GM12878 (cell line): ENCODE measurements at regions not wholly inside any gene's neighbourhood (a gene's known extent, or its start where the extent isn't known, plus 50 kb on each side); places are given as distances from the start of the nearest gene placed in this dataset.
"Not testable (repeated sequence)": the region's sequence is repeated elsewhere in the genome, so short reads cannot be mapped to it uniquely, and the experiment has no call there.

Source experiments
- ATAC-seq: fragments of 200-7000 bp; cut with Tn5 transposase; 3 replicates; pipeline ENCODE4 v1.9.1; 2020; ENCODE audit warnings: mild to moderate bottlenecking, moderate library complexity
- BruUV-seq: library from RNA; stranded (reverse); fragments of 400-500 nt; replicated peaks from 2 replicates; lab custom pipeline; 2021; lab: Mats Ljungman, UMichigan
- CTCF ChIA-PET: fragments of 300-600 bp; sonication (Branson Sonifier 250); formaldehyde crosslinking; extraction: SDS; loops from one replicate; lab custom pipeline; 2021; ENCODE audit warnings: inconsistent platforms; lab: Yijun Ruan, JAX
- POLR2A ChIA-PET: fragments of 350-600 bp; formaldehyde crosslinking; extraction: SDS; loops from one replicate; lab custom pipeline; 2021; ENCODE audit warnings: inconsistent platforms; lab: Charles Lee
- RAD21 ChIA-PET: fragments of 300-600 bp; sonication (Branson Sonifier 250); formaldehyde crosslinking; loops from one replicate; lab custom pipeline; 2023; ENCODE audit warnings: antibody characterized with exemption; ENCODE audit not compliant: unreplicated experiment; lab: Charles Lee
- SMC1A ChIA-PET: fragments of 300-600 bp; sonication (Branson Sonifier 250); formaldehyde crosslinking; loops from one replicate; lab custom pipeline; 2023; ENCODE audit not compliant: unreplicated experiment, uncharacterized antibody; lab: Charles Lee
- DNase-seq: peaks from one replicate; pipeline ENCODE4 v3.0.0-alpha.2; 2011; ENCODE audit warnings: low read depth, low spot score
- FAIRE-seq: peaks from 3 replicates; lab custom pipeline; 2011; peaks lifted over from hg19 to GRCh38; lab: Jason Lieb, UNC
- H2AFZ ChIP-seq: 2 replicates; pipeline ENCODE4 v1.6.0; 2011; ENCODE audit warnings: low read depth, low read length, control low read depth; ENCODE audit not compliant: control insufficient read depth
- H3K27ac ChIP-seq: 2 replicates; pipeline ENCODE4 v1.5.1; 2011; ENCODE audit warnings: control low read depth; ENCODE audit not compliant: control insufficient read depth, insufficient read depth
- H3K27me3 ChIP-seq, 2 experiments: replicated peaks in 1 of 2; 2 replicates each; pipeline versions ENCODE4 v1.6.0 to v1.6.1; 2011; ENCODE audit warnings: low read length in 1 of 2; ENCODE audit not compliant: control insufficient read depth in 2 of 2, insufficient read depth in 2 of 2
- H3K36me3 ChIP-seq, 2 experiments: 2 replicates each; pipeline ENCODE4 v1.5.1; 2011; ENCODE audit warnings: low read length in 1 of 2; ENCODE audit not compliant: control insufficient read depth in 2 of 2, insufficient read depth in 2 of 2
- H3K4me1 ChIP-seq: 2 replicates; pipeline ENCODE4 v1.6.1; 2011; ENCODE audit warnings: mild to moderate bottlenecking, low read length, moderate library complexity, mixed read lengths; ENCODE audit not compliant: control insufficient read depth, insufficient read depth
- H3K4me2 ChIP-seq: 2 replicates; pipeline ENCODE4 v1.6.0; 2011; ENCODE audit warnings: control low read depth; ENCODE audit not compliant: control insufficient read depth, insufficient read depth
- H3K4me3 ChIP-seq: fragments of 200-600 bp; sonication (generic); 2 replicates; pipeline ENCODE4 v1.5.1; 2016
- H3K79me2 ChIP-seq: 2 replicates; pipeline ENCODE4 v1.6.0; 2011; ENCODE audit warnings: low read length; ENCODE audit not compliant: control insufficient read depth, insufficient read depth
- H3K9ac ChIP-seq: 2 replicates; pipeline ENCODE4 v1.8.0; 2011; ENCODE audit warnings: low read length, control low read depth, mixed read lengths; ENCODE audit not compliant: control insufficient read depth, insufficient read depth
- H3K9me3 ChIP-seq: replicated peaks from 3 replicates; pipeline ENCODE4 v1.5.1; 2011; ENCODE audit warnings: mild to moderate bottlenecking, low read length; ENCODE audit not compliant: control insufficient read depth, insufficient read depth
- H4K20me1 ChIP-seq: 2 replicates; pipeline ENCODE4 v1.6.0; 2011; ENCODE audit not compliant: control insufficient read depth, insufficient read depth
- CREB1 ChIP-seq: IDR thresholded peaks from 2 replicates; pipeline ENCODE4 v1.6.1; 2012; ENCODE audit warnings: low read depth, mild to moderate bottlenecking, inconsistent platforms
- EED ChIP-seq: sonication (generic); IDR thresholded peaks from 2 replicates; pipeline ENCODE4 v1.6.1; 2016; ENCODE audit warnings: antibody characterized with exemption, low read depth
- ESRRA ChIP-seq: IDR thresholded peaks from 2 replicates; pipeline ENCODE4 v1.6.1; 2012; ENCODE audit warnings: mild to moderate bottlenecking, low read length, improper control_type of control experiment
- NFYA ChIP-seq: IDR thresholded peaks from 2 replicates; pipeline ENCODE4 v1.6.1; 2011; ENCODE audit warnings: low read depth, mild to moderate bottlenecking, low read length, improper control_type of control experiment, borderline replicate concordance
- PKNOX1 ChIP-seq: fragments of 450-650 bp; IDR thresholded peaks from 2 replicates; pipeline ENCODE4 v1.6.1; 2016; ENCODE audit warnings: mild to moderate bottlenecking
- SIN3A ChIP-seq: IDR thresholded peaks from 2 replicates; pipeline ENCODE4 v1.6.1; 2012; ENCODE audit warnings: low read depth, low read length, improper control_type of control experiment
- SMAD5 ChIP-seq: IDR thresholded peaks from 2 replicates; pipeline ENCODE4 v1.6.1; 2016; ENCODE audit warnings: antibody characterized with exemption, low read depth
- ZNF24 ChIP-seq: fragments of 450-650 bp; IDR thresholded peaks from 2 replicates; pipeline ENCODE4 v1.6.1; 2017; ENCODE audit warnings: antibody characterized with exemption, mild to moderate bottlenecking
- WGBS: methylation state at CpG from one replicate; pipeline ENCODE4 v1.1.6; 2016; ENCODE audit warnings: low lambda C conversion rate; ENCODE audit not compliant: insufficient replicate concordance, insufficient coverage; ENCODE audit errors: missing lambda C conversion rate; 5-methylcytosine and 5-hydroxymethylcytosine counted together
- in situ Hi-C: fragments of 300-500 bp; cut with MboI; formaldehyde crosslinking; loops from 9 replicates; pipeline ENCODE4 v1.14.3; 2018; ENCODE audit warnings: mixed read lengths
- intact Hi-C: fragments of 100-400 bp; cut with micrococcal nuclease; formaldehyde crosslinking; loops from one replicate; pipeline ENCODE4 v1.14.2; 2022; ENCODE audit not compliant: unreplicated experiment

GRCh38 chr5:13339093-13339492, 605.4 kb downstream of the DNAH5 start (continued):
- no peak for TF ChIP-seq ZNF24
- TF ChIP-seq EED, result no peak
- TF ChIP-seq PKNOX1, result no peak
- no peak for TF ChIP-seq ESRRA
- no peak for TF ChIP-seq SIN3A
- TF ChIP-seq NFYA, result no peak
- no peak for TF ChIP-seq SMAD5
- no peak for TF ChIP-seq CREB1

GRCh38 chr5:13335026-13335425, 609.5 kb downstream of the DNAH5 start:
- SMC1A ChIA-PET, H3K27me3 ChIP-seq, H3K9ac ChIP-seq, FAIRE-seq, ATAC-seq, H3K4me1 ChIP-seq, RAD21 ChIA-PET, H3K9me3 ChIP-seq, DNase-seq, BruUV-seq, H4K20me1 ChIP-seq, H3K4me2 ChIP-seq, POLR2A ChIA-PET, H3K27ac ChIP-seq, intact Hi-C loops, H2AFZ ChIP-seq, in situ Hi-C loops, H3K4me3 ChIP-seq, H3K36me3 ChIP-seq, H3K79me2 ChIP-seq: not testable (repeated sequence)
- CTCF ChIA-PET, result interaction anchor here (0.6 kb wide), 1 partner anchor 65 kb away, joined by 3 read pairs; no protein-coding TSS in a partner anchor
- WGBS, result 14% methylated on average over 4 of the region's 4 CpGs
